GM21360 (cell line): ENCODE measurements at regions not wholly inside any gene's neighbourhood (a gene's known extent, or its start where the extent isn't known, plus 50 kb on each side); places are given as distances from the start of the nearest gene placed in this dataset.
"Not testable (repeated sequence)": the region's sequence is repeated elsewhere in the genome, so short reads cannot be mapped to it uniquely, and the experiment has no call there.

ENCODE experiments used
- ATAC-seq: cut with Tn5 transposase; IDR thresholded peaks from one replicate; pipeline ENCODE4 v1.9.1; 2021; ENCODE audit warnings: mild to moderate bottlenecking, moderate library complexity; ENCODE audit not compliant: unreplicated experiment

GRCh38 chr14:53858345-53858684, 98.3 kb downstream of the BMP4 start:
- ATAC-seq, result no peak

DNA sequence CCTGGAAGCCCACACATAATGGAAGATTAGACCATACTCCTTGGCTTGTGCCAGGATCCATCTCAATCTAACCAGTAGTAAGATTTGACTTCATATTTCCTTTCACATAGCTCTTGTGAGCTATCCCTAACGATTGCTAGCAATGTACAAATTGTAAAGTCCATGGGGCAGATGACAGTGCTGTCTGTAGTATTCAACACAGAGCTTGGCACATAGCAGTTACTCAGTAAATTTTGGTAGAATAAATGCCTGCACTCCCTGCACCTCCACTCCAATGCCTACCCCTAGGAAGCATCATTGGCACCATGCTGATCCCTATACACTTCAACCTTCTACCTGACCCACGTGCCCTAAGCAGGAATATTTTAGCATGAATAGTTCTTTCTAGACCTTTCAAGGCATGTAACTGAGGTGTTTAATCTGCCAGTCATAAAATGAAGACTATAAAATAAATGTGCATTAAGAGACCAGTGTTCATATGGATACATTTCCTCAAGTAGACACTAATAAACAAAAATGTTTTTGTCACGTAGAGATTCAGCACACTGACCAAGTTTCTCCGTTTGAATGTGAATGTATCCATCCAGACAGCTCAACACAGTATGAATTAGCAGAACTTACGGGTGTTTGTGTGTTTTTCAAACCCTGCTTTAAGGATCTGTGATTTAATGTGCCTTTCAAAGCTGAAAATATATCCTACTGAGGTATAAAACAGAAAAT, 98.8 kb downstream of the BMP4 start:
- ATAC-seq, result no peak

GRCh38 chr14:53855574-53855973, 101.1 kb downstream of the BMP4 start:
- ATAC-seq, result no peak

GRCh38 chr14:53855127-53855526, 101.5 kb downstream of the BMP4 start:
- no peak for ATAC-seq

DNA sequence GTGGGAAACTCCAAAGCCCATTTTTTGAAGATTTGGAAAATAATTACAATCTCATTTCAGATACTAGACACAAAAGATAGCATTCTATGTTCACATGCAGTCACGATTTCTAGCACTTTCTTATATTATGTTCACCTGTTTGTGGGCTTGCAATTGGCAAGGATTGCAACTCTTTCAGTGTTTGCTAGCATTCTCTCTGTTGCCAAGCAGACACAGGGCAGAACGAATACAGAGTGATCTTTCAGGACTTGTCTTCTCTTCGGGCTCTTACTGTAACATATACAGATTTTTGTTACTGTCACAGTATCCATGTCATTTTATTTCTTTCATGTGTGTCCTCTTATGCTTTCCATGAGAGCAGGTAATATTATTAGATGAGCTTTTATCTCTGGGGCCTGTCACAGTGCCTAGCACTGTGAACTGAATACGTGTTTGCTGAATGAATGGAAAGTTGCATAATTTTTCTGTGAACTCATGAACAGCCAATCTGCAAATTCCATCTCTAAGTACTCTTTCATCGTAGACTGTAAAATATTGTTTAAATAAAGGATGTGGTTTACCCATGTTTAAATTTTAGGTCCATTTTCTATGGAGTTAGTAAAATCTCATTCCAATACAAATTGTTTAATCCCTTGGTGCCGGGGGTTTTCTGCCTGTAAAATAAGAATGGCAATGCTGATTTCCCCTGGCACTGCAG, 105.1 kb downstream of the BMP4 start:
- no peak for ATAC-seq

DNA sequence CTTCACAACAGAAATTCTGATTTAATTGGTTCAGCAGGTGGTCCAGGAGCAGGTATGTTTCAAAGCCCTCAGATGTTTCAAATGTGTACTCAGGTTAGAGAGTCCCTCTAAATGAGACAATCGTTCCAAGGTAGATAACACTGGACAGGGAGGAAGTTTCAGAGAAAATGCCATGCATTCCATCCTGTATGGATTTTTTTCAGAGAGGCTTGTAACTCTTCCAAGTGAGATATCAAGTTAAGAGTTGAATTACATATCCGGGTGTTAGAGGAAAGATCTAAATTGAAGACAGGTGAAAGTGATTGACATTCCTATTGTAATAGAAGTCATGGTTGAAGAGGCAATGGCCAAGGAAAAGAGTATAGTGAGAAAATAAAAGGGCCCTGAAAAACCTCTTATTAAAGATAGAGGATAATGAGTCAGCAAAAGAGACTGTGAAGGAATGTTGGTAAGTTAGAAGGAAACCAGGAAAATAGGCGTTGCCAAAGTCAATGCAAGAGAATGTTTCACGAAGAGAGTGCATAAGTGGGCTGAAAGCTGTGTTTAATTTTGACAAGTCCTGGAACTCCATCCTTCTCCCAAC, 105.8 kb downstream of the BMP4 start:
- no peak for ATAC-seq

DNA sequence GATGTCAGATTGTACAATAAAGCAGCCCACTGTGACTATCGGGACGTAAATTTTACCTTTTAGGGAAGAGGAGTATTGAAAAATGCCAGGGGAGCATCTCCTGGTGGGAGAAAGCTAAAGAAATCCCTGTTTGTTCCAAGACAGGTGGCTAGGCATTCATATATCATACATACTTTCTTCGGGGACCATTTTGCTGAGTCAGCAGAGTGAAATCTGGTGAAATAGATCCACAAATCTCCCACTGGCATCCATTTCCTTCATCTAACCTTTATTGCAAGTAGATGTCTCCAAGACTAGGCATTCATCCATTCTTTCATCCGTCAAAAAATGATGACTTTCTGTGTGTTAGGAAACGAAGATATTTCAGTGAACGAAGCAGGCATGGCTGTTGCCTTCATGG, 107.1 kb downstream of the BMP4 start:
- no peak for ATAC-seq

GRCh38 chr14:53848854-53849253, 107.8 kb downstream of the BMP4 start:
- ATAC-seq, result no peak

DNA sequence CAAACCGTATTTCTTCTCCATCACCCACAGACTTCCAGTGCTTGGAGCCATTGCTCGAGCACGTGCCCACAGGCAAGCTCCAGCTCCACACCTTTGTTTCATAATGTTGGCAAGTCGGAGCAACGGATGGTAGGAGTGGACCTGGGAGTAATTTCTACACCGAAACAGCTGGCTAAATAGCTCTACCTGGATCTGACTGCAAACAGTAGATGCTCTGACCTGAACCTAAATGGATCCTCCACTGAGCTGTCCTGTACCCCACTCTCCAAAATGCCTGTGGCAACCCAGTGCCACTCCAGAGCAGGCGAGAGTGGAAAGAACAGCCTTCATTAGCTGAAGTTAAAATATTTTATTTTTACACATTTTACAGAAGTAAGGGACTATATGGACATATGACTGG, 108.7 kb downstream of the BMP4 start:
- no peak for ATAC-seq

DNA sequence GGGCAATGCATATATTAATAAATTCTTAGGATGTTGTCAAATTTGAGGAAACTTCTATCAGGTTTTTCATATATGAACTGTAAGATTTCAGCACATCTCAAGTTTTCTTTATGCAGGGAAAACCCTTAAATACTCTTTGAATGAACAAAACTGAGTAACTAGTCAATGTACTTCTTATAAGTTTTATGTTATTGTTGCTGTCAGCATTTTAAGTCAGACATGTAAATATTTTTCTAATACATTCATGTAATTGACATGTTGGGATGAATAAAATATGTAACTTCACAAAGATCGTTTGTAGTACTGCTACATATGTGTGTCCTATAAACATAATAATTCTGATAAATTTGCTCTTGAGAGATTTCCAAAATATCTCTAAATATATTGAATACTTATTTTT, 109.6 kb downstream of the BMP4 start:
- ATAC-seq, result no peak

DNA sequence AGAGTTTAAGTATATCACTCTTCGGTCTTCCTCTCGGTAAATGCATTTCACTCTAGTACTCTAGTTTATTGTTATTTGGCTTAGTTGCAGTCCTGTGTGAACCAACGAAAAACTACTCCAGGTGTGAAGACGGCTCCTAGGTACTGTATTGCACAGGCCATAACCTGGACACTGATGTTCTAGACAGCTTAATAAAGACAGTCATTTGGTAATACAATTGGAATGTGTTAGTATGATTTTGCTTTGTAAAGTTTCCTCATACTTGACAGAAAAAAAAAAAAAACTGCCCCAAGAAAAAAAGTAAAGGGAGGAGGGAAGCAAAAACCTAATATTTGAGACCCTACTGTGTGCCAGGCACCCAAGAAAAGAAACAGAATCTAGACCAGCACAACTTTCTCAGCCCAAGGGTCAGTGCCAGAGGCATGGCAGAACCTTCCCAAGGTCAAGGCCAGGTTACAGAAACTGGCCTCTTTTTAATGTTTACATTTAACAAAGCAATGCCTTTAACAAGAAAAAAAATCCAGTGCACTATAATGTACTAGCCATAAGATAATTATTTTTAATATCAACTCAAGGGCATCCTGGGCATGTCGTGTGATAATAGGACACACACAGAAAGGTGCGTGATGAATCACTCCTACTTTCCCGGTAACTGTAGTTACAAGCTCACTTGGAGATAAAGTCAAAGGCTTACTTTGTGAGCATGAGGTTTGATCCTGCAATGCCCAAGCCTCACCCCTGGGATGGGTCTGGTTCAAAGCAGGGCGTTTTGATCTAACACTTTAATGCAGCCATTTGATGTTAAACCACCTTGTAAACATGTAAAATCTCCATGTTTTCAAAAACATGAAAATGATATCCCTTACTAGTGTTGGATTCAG, 110.6 kb downstream of the BMP4 start:
- no peak for ATAC-seq

- ATAC-seq, result no peak
Measured at GRCh38 chr14:53842938-53843337, 113.7 kb downstream of the BMP4 start.

DNA sequence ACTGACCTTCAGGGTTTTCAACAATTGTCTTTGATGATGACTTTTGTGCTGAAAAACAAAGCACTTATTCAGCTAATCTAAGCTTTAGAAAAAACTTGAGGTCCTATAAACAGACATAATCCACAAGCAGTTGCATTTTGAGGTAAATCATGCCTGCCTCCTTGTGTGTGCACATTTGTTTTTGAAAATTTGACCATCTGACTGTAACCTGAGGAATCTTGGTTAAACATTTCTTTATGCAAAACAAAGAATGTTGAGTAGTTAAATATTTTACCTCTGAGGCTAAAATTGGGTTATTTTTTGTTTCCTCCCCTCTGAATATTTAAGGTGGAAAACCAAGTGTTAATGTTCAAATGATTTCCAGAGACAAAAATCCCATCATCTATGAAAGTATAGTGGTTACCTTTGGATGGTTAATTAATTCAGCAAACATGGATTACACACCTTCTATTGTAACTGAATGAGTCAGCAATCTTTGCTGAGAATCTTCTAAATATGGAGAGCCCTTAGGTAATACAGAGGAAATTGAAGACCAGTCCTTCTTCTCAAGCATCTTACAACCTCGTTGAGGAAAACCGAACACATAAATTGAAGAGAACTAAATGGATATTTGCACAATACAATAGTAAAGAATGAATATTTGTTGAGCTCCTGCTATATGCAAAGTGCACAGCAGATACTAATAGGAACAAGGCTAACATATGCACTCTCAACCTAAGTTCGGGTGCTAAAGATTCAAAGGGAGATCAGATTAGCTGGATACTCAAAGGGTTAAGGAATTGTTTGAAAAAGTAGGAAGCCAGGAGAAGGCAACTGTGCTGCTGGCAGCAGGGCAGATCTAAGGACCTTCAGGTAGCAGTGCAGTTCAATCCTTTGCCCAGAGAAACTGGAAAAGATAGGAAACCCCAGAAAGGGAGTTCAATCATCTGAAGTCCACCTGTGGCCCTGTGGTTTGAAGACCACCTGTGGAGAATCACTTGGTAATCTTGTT, 115.2 kb downstream of the BMP4 start:
- ATAC-seq, result no peak

GRCh38 chr14:53840444-53840843, 116.2 kb downstream of the BMP4 start:
- ATAC-seq, result no peak

GRCh38 chr14:53838374-53838773, 118.3 kb downstream of the BMP4 start:
- ATAC-seq, result no peak

DNA sequence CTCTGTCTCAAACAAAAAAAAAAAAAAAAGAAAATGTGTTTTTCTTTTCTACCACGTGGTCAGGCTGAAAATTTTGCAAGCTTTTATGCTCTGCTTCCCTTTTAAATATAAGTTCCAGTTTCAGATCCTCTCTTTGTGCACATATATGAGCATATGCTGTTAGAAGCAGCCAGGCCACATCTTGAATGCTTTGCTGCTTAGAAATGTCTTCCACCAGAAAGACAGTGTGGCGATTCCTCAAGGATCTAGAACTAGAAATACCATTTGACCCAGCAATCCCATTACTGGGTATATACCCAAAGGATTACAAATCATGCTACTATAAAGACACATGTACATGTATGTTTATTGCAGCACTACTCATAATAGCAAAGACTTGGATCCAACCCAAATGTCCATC, 119.0 kb downstream of the BMP4 start:
- not testable (repeated sequence) for ATAC-seq

GRCh38 chr14:53836551-53836950, 120.1 kb downstream of the BMP4 start:
- ATAC-seq, result no peak

- no peak for ATAC-seq
Measured at GRCh38 chr14:53828820-53829219, 127.8 kb downstream of the BMP4 start.

GRCh38 chr14:53824061-53824460, 132.6 kb downstream of the BMP4 start:
- no peak for ATAC-seq

- ATAC-seq, result no peak
Measured at GRCh38 chr14:53814392-53814791, 142.2 kb downstream of the BMP4 start.
